Esophagus squamous epithelium (tissue), 4 donors: ENCODE measurements at regions not wholly inside any gene's neighbourhood (a gene's known extent, or its start where the extent isn't known, plus 50 kb on each side); places are given as distances from the start of the nearest gene placed in this dataset.

Experiments
- POLR2A ChIP-seq, 4 donors: fragments of 450-650 bp; IDR thresholded peaks; one replicate each; pipeline ENCODE4 v1.6.1; 2017; ENCODE audit warnings: antibody characterized with exemption in 4 of 4, mild to moderate bottlenecking in 4 of 4, moderate library complexity in 3 of 4
- TF ChIP-seq, protein P1 (sequence below), 6 experiments: fragments of 450-650 bp in 4 of 6; fragments of 200-600 bp in 2 of 6; sonication (generic) in 2 of 6; IDR thresholded peaks; one replicate each; pipeline ENCODE4 v1.5.1; 2016 to 2019; ENCODE audit warnings: antibody characterized with exemption in 6 of 6, mild to moderate bottlenecking in 4 of 6, moderate library complexity in 4 of 6

DNA sequence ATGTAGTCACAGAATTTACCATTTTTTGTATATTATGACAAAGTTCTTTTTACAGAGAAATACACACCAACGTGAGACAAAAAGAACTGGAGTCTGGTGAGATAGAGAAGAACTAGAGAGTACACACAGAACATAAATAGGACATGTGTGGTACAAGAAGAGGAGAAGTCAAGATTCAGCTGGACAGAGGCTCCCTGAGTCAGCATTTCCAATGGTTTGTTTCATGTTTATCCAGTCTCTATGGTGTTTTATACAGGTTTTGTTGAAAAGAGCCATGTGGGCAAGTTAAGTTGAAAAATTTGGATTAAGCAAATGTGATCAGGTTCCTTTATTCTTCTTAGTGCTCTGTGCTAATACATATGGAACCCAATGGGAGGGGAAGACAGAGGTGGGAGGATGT lies 105.5 kb upstream of the AKR1E2 start:
- TF ChIP-seq, protein P1, sequence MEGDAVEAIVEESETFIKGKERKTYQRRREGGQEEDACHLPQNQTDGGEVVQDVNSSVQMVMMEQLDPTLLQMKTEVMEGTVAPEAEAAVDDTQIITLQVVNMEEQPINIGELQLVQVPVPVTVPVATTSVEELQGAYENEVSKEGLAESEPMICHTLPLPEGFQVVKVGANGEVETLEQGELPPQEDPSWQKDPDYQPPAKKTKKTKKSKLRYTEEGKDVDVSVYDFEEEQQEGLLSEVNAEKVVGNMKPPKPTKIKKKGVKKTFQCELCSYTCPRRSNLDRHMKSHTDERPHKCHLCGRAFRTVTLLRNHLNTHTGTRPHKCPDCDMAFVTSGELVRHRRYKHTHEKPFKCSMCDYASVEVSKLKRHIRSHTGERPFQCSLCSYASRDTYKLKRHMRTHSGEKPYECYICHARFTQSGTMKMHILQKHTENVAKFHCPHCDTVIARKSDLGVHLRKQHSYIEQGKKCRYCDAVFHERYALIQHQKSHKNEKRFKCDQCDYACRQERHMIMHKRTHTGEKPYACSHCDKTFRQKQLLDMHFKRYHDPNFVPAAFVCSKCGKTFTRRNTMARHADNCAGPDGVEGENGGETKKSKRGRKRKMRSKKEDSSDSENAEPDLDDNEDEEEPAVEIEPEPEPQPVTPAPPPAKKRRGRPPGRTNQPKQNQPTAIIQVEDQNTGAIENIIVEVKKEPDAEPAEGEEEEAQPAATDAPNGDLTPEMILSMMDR (IDR thresholded peaks at IDR 0.05) = no peak
- TF ChIP-seq POLR2A (IDR thresholded peaks at IDR 0.05) = no peak
